GM12892 (cell line): ENCODE measurements at regions not wholly inside any gene's neighbourhood (a gene's known extent, or its start where the extent isn't known, plus 50 kb on each side); places are given as distances from the start of the nearest gene placed in this dataset.

Experiments
- POLR2A ChIP-seq: IDR thresholded peaks from 2 replicates; pipeline ENCODE4 v1.6.1; 2011; ENCODE audit warnings: low read depth, low read length, control low read depth
- POLR2AphosphoS5 ChIP-seq: IDR thresholded peaks from 2 replicates; pipeline ENCODE4 v1.6.1; 2011; ENCODE audit warnings: low read depth, low read length, control low read depth

- TF ChIP-seq POLR2AphosphoS5, result no peak
- no peak for TF ChIP-seq POLR2A
Observed at GRCh38 chr6:23396949-23397348, 729.1 kb upstream of the NRSN1 start.
